IgD-negative memory B cell (primary cell): ENCODE measurements at regions not wholly inside any gene's neighbourhood (a gene's known extent, or its start where the extent isn't known, plus 50 kb on each side); places are given as distances from the start of the nearest gene placed in this dataset.

ENCODE experiments used
- H3K27ac Mint-ChIP-seq, 3 donors: one replicate each; pipeline ENCODE4 v1.8.0; 2020 to 2022; ENCODE audit warnings: mild to moderate bottlenecking in 3 of 3, mixed read lengths in 3 of 3, moderate library complexity in 1 of 3
- H3K27me3 Mint-ChIP-seq: one replicate; pipeline ENCODE4 v1.8.0; 2021; ENCODE audit warnings: mixed read lengths
- H3K36me3 Mint-ChIP-seq: one replicate; pipeline ENCODE4 v1.8.0; 2020; ENCODE audit warnings: mild to moderate bottlenecking, mixed read lengths
- H3K4me1 Mint-ChIP-seq, 3 donors: one replicate each; pipeline ENCODE4 v1.8.0; 2020 to 2022; ENCODE audit warnings: mixed read lengths in 3 of 3, mild to moderate bottlenecking in 1 of 3
- H3K4me3 Mint-ChIP-seq, 4 donors: one replicate each; pipeline ENCODE4 v1.8.0; 2020 to 2022; ENCODE audit warnings: mild to moderate bottlenecking in 4 of 4, mixed read lengths in 4 of 4, moderate library complexity in 3 of 4
- H3K9me3 Mint-ChIP-seq, 3 donors: one replicate each; pipeline ENCODE4 v1.8.0; 2020 to 2021; ENCODE audit warnings: mixed read lengths in 3 of 3, mild to moderate bottlenecking in 1 of 3

GRCh38 chr20:60292001-60292520, 333.8 kb downstream of the CDH26 start:
- Mint-ChIP-seq H3K4me3 (no peak overlapping the region), H3K27ac (no peak overlapping the region)

GRCh38 chr20:60294632-60295031, 336.4 kb downstream of the CDH26 start:
- no peaks in the 10 kb centered on the region for H3K4me1 Mint-ChIP-seq
- H3K4me3 Mint-ChIP-seq: no peak overlapping the region
- H3K27me3 Mint-ChIP-seq: no peaks in the 10 kb centered on the region
- peaks cover 9 to 14% (median 12%) of the 10 kb centered on the region in 3 donors for H3K9me3 Mint-ChIP-seq
- no peaks in the 10 kb centered on the region for H3K36me3 Mint-ChIP-seq
- no peak overlapping the region for H3K27ac Mint-ChIP-seq

More at GRCh38 chr20:60292001-60292520, 333.8 kb downstream of the CDH26 start:
- Mint-ChIP-seq H3K36me3 (no peaks in the 10 kb centered on the region), H3K4me1 (no peaks in the 10 kb centered on the region), H3K9me3 (peaks cover 9 to 18% (median 14%) of the 10 kb centered on the region in 3 donors), H3K27me3 (no peaks in the 10 kb centered on the region)

- H3K36me3 Mint-ChIP-seq: no peaks in the 10 kb centered on the region
These were observed 337.0 kb downstream of the CDH26 start for GRCh38 chr20:60295214-60295613.

GRCh38 chr20:60297649-60298048, 339.4 kb downstream of the CDH26 start:
- Mint-ChIP-seq H3K4me3 (no peak overlapping the region), H3K27me3 (no peaks in the 10 kb centered on the region), H3K4me1 (no peaks in the 10 kb centered on the region)

More at GRCh38 chr20:60295214-60295613, 337.0 kb downstream of the CDH26 start:
- no peaks in the 10 kb centered on the region for H3K4me1 Mint-ChIP-seq
- peaks cover 9 to 13% (median 12%) of the 10 kb centered on the region in 3 donors for H3K9me3 Mint-ChIP-seq
- no peak overlapping the region for H3K27ac Mint-ChIP-seq
- no peaks in the 10 kb centered on the region for H3K27me3 Mint-ChIP-seq
- H3K4me3 Mint-ChIP-seq: no peak overlapping the region

GRCh38 chr20:60298647-60299046, 340.4 kb downstream of the CDH26 start:
- Mint-ChIP-seq H3K36me3 (no peaks in the 10 kb centered on the region), H3K4me3 (no peak overlapping the region), H3K27me3 (no peaks in the 10 kb centered on the region), H3K4me1 (no peaks in the 10 kb centered on the region), H3K9me3 (peaks cover 0 to 4% (median 2%) of the 10 kb centered on the region in 3 donors), H3K27ac (no peak overlapping the region)

More at GRCh38 chr20:60297649-60298048, 339.4 kb downstream of the CDH26 start:
- Mint-ChIP-seq H3K27ac (no peak overlapping the region), H3K9me3 (peaks cover 2 to 4% (median 2%) of the 10 kb centered on the region in 3 donors), H3K36me3 (no peaks in the 10 kb centered on the region)

GRCh38 chr20:60299951-60300350, 341.7 kb downstream of the CDH26 start:
- Mint-ChIP-seq H3K4me1 (no peaks in the 10 kb centered on the region), H3K4me3 (no peak overlapping the region), H3K27me3 (no peaks in the 10 kb centered on the region), H3K36me3 (no peaks in the 10 kb centered on the region), H3K9me3 (peaks cover 0 to 2% (median 0%) of the 10 kb centered on the region in 3 donors), H3K27ac (no peak overlapping the region)

GRCh38 chr20:60300374-60300773, 342.2 kb downstream of the CDH26 start:
- H3K27ac Mint-ChIP-seq: no peak overlapping the region
- H3K4me3 Mint-ChIP-seq: no peak overlapping the region
- H3K4me1 Mint-ChIP-seq: no peaks in the 10 kb centered on the region
- no peaks in the 10 kb centered on the region for H3K36me3 Mint-ChIP-seq
- H3K27me3 Mint-ChIP-seq: no peaks in the 10 kb centered on the region
- H3K9me3 Mint-ChIP-seq: no peaks in the 10 kb centered on the region

GRCh38 chr20:60302875-60303274, 344.7 kb downstream of the CDH26 start:
- no peak overlapping the region for H3K27ac Mint-ChIP-seq
- H3K4me1 Mint-ChIP-seq: no peaks in the 10 kb centered on the region
- H3K4me3 Mint-ChIP-seq: no peak overlapping the region
- no peaks in the 10 kb centered on the region for H3K9me3 Mint-ChIP-seq
- no peaks in the 10 kb centered on the region for H3K27me3 Mint-ChIP-seq
- no peaks in the 10 kb centered on the region for H3K36me3 Mint-ChIP-seq

GRCh38 chr20:60304026-60304590, 345.9 kb downstream of the CDH26 start:
- H3K36me3 Mint-ChIP-seq: no peaks in the 10 kb centered on the region
- no peak overlapping the region for H3K4me3 Mint-ChIP-seq
- H3K27ac Mint-ChIP-seq: no peak overlapping the region
- H3K4me1 Mint-ChIP-seq: no peaks in the 10 kb centered on the region
- H3K9me3 Mint-ChIP-seq: no peaks in the 10 kb centered on the region
- H3K27me3 Mint-ChIP-seq: no peaks in the 10 kb centered on the region

GRCh38 chr20:60304931-60305330, 346.7 kb downstream of the CDH26 start:
- Mint-ChIP-seq H3K9me3 (no peaks in the 10 kb centered on the region), H3K27me3 (no peaks in the 10 kb centered on the region), H3K4me3 (no peak overlapping the region), H3K4me1 (no peaks in the 10 kb centered on the region), H3K27ac (no peak overlapping the region), H3K36me3 (no peaks in the 10 kb centered on the region)

GRCh38 chr20:60306105-60306504, 347.9 kb downstream of the CDH26 start:
- Mint-ChIP-seq H3K27me3 (no peaks in the 10 kb centered on the region), H3K4me1 (no peaks in the 10 kb centered on the region)

GRCh38 chr20:60306551-60306950, 348.3 kb downstream of the CDH26 start:
- no peak overlapping the region for H3K4me3 Mint-ChIP-seq
- no peak overlapping the region for H3K27ac Mint-ChIP-seq
- peaks cover 0 to 3% (median 0%) of the 10 kb centered on the region in 3 donors for H3K9me3 Mint-ChIP-seq
- no peaks in the 10 kb centered on the region for H3K4me1 Mint-ChIP-seq
- no peaks in the 10 kb centered on the region for H3K27me3 Mint-ChIP-seq
- no peaks in the 10 kb centered on the region for H3K36me3 Mint-ChIP-seq

More at GRCh38 chr20:60306105-60306504, 347.9 kb downstream of the CDH26 start:
- Mint-ChIP-seq H3K9me3 (no peaks in the 10 kb centered on the region), H3K36me3 (no peaks in the 10 kb centered on the region), H3K27ac (no peak overlapping the region), H3K4me3 (no peak overlapping the region)

- Mint-ChIP-seq H3K4me3 (no peak overlapping the region), H3K27ac (no peak overlapping the region), H3K36me3 (no peaks in the 10 kb centered on the region), H3K27me3 (no peaks in the 10 kb centered on the region), H3K4me1 (no peaks in the 10 kb centered on the region), H3K9me3 (peaks cover 0 to 5% (median 2%) of the 10 kb centered on the region in 3 donors)
These were observed 352.5 kb downstream of the CDH26 start for GRCh38 chr20:60310560-60311349.

- peaks cover 0 to 5% (median 2%) of the 10 kb centered on the region in 3 donors for H3K9me3 Mint-ChIP-seq
- H3K27ac Mint-ChIP-seq: no peak overlapping the region
- no peak overlapping the region for H3K4me3 Mint-ChIP-seq
- no peaks in the 10 kb centered on the region for H3K36me3 Mint-ChIP-seq
- H3K27me3 Mint-ChIP-seq: no peaks in the 10 kb centered on the region
- no peaks in the 10 kb centered on the region for H3K4me1 Mint-ChIP-seq
These were observed 355.0 kb downstream of the CDH26 start for GRCh38 chr20:60313191-60313590.

- H3K4me1 Mint-ChIP-seq: no peaks in the 10 kb centered on the region
- H3K36me3 Mint-ChIP-seq: no peaks in the 10 kb centered on the region
- H3K27ac Mint-ChIP-seq: no peak overlapping the region
- H3K4me3 Mint-ChIP-seq: no peak overlapping the region
- H3K27me3 Mint-ChIP-seq: no peaks in the 10 kb centered on the region
- H3K9me3 Mint-ChIP-seq: peaks cover 0 to 5% (median 2%) of the 10 kb centered on the region in 3 donors
These were observed 355.4 kb downstream of the CDH26 start for GRCh38 chr20:60313614-60314013.
